Activated CD8-positive, alpha-beta memory T cell treated with anti-CD3 and anti-CD28 coated beads, Interleukin-2, amount 10 ng/mL, durations not matched to agents 7 days and 5 days (primary cell): ENCODE measurements at regions not wholly inside any gene's neighbourhood (a gene's known extent, or its start where the extent isn't known, plus 50 kb on each side); places are given as distances from the start of the nearest gene placed in this dataset.

Experiments
- ATAC-seq: fragments of 150-1000 bp; cut with Tn5 transposase; one replicate; pipeline ENCODE4 v1.10.0; 2021; ENCODE audit warnings: moderate library complexity
- CTCF ChIA-PET: fragments of 350-600 bp; sonication (Branson Sonifier 250); formaldehyde crosslinking; loops from one replicate; lab custom pipeline; 2021; ENCODE audit warnings: antibody characterized with exemption; lab: Charles Lee
- DNase-seq: peaks from one replicate; pipeline ENCODE4 v3.0.0-alpha.2; 2020
- H3K27ac Mint-ChIP-seq: one replicate; pipeline ENCODE4 v1.8.0; 2021; ENCODE audit warnings: mild to moderate bottlenecking, mixed read lengths
- H3K27me3 Mint-ChIP-seq: one replicate; pipeline ENCODE4 v1.8.0; 2021; ENCODE audit warnings: mixed read lengths
- H3K36me3 Mint-ChIP-seq: one replicate; pipeline ENCODE4 v1.8.0; 2021; ENCODE audit warnings: mild to moderate bottlenecking, mixed read lengths
- H3K4me1 Mint-ChIP-seq: one replicate; pipeline ENCODE4 v1.8.0; 2021; ENCODE audit warnings: mixed read lengths
- H3K4me3 Mint-ChIP-seq: one replicate; pipeline ENCODE4 v1.8.0; 2021; ENCODE audit warnings: mild to moderate bottlenecking, moderate library complexity, mixed read lengths
- H3K9me3 Mint-ChIP-seq: one replicate; pipeline ENCODE4 v1.8.0; 2022; ENCODE audit warnings: low read depth, mixed read lengths

GRCh38 chr1:209277662-209278061, 305.9 kb upstream of the CAMK1G start:
- no peak overlapping the region for H3K4me3 Mint-ChIP-seq
- no peak for DNase-seq
- H3K27me3 Mint-ChIP-seq, result no peaks in the 10 kb centered on the region
- H3K27ac Mint-ChIP-seq, result no peak overlapping the region
- H3K9me3 Mint-ChIP-seq, result no peaks in the 10 kb centered on the region
- no peaks in the 10 kb centered on the region for H3K36me3 Mint-ChIP-seq
- no peak for ATAC-seq
- CTCF ChIA-PET, result no interaction called here
- no peaks in the 10 kb centered on the region for H3K4me1 Mint-ChIP-seq

- CTCF ChIA-PET, result no interaction called here
- Mint-ChIP-seq H3K27me3 (peaks cover 3% of the 10 kb centered on the region), H3K36me3 (no peaks in the 10 kb centered on the region), H3K27ac (no peak overlapping the region), H3K9me3 (no peaks in the 10 kb centered on the region), H3K4me3 (no peak overlapping the region), H3K4me1 (no peaks in the 10 kb centered on the region)
- no peak for DNase-seq
- no peak for ATAC-seq
Measured at GRCh38 chr1:209291715-209292114, 291.8 kb upstream of the CAMK1G start.

GRCh38 chr1:209302779-209303568, 280.5 kb upstream of the CAMK1G start:
- CTCF ChIA-PET, result no interaction called here
- no peak overlapping the region for H3K4me3 Mint-ChIP-seq
- no peaks in the 10 kb centered on the region for H3K4me1 Mint-ChIP-seq
- H3K36me3 Mint-ChIP-seq, result no peaks in the 10 kb centered on the region
- no peaks in the 10 kb centered on the region for H3K9me3 Mint-ChIP-seq
- H3K27ac Mint-ChIP-seq, result no peak overlapping the region
- DNase-seq (no peak), ATAC-seq (no peak)
- no peaks in the 10 kb centered on the region for H3K27me3 Mint-ChIP-seq

GRCh38 chr1:209304166-209304565, 279.3 kb upstream of the CAMK1G start:
- Mint-ChIP-seq H3K4me3 (no peak overlapping the region), H3K9me3 (no peaks in the 10 kb centered on the region), H3K27me3 (no peaks in the 10 kb centered on the region), H3K4me1 (no peaks in the 10 kb centered on the region), H3K36me3 (no peaks in the 10 kb centered on the region), H3K27ac (no peak overlapping the region)
- no peak for DNase-seq
- no peak for ATAC-seq
- CTCF ChIA-PET, result no interaction called here

- no peak overlapping the region for H3K27ac Mint-ChIP-seq
- H3K27me3 Mint-ChIP-seq, result no peaks in the 10 kb centered on the region
- ATAC-seq (no peak), DNase-seq (no peak)
- H3K36me3 Mint-ChIP-seq, result no peaks in the 10 kb centered on the region
- no peaks in the 10 kb centered on the region for H3K4me1 Mint-ChIP-seq
- CTCF ChIA-PET, result no interaction called here
- H3K4me3 Mint-ChIP-seq, result no peak overlapping the region
- no peaks in the 10 kb centered on the region for H3K9me3 Mint-ChIP-seq
Measured at GRCh38 chr1:209305221-209305954, 278.1 kb upstream of the CAMK1G start.

- no peaks in the 10 kb centered on the region for H3K27me3 Mint-ChIP-seq
- CTCF ChIA-PET, result no interaction called here
- H3K9me3 Mint-ChIP-seq, result no peaks in the 10 kb centered on the region
- H3K4me3 Mint-ChIP-seq, result no peak overlapping the region
- DNase-seq, result no peak
- no peaks in the 10 kb centered on the region for H3K4me1 Mint-ChIP-seq
- no peak overlapping the region for H3K27ac Mint-ChIP-seq
- no peak for ATAC-seq
- no peaks in the 10 kb centered on the region for H3K36me3 Mint-ChIP-seq
Measured at GRCh38 chr1:209307846-209308245, 275.7 kb upstream of the CAMK1G start.

GRCh38 chr1:209309198-209309597, 274.3 kb upstream of the CAMK1G start:
- Mint-ChIP-seq H3K4me1 (no peaks in the 10 kb centered on the region), H3K27ac (no peak overlapping the region), H3K27me3 (no peaks in the 10 kb centered on the region), H3K36me3 (no peaks in the 10 kb centered on the region), H3K4me3 (no peak overlapping the region), H3K9me3 (no peaks in the 10 kb centered on the region)
- CTCF ChIA-PET, result no interaction called here
- ATAC-seq, result no peak
- no peak for DNase-seq

GRCh38 chr1:209311770-209312169, 271.7 kb upstream of the CAMK1G start:
- H3K36me3 Mint-ChIP-seq, result no peaks in the 10 kb centered on the region
- H3K27ac Mint-ChIP-seq, result no peak overlapping the region
- H3K9me3 Mint-ChIP-seq, result no peaks in the 10 kb centered on the region
- H3K4me3 Mint-ChIP-seq, result no peak overlapping the region
- DNase-seq (no peak), ATAC-seq (no peak)
- no peaks in the 10 kb centered on the region for H3K4me1 Mint-ChIP-seq
- CTCF ChIA-PET, result no interaction called here
- no peaks in the 10 kb centered on the region for H3K27me3 Mint-ChIP-seq

GRCh38 chr1:209316929-209317328, 266.6 kb upstream of the CAMK1G start:
- ATAC-seq (no peak), DNase-seq (no peak)
- CTCF ChIA-PET, result no interaction called here
- Mint-ChIP-seq H3K9me3 (no peaks in the 10 kb centered on the region), H3K4me3 (no peak overlapping the region), H3K4me1 (no peaks in the 10 kb centered on the region), H3K27ac (no peak overlapping the region), H3K36me3 (no peaks in the 10 kb centered on the region), H3K27me3 (no peaks in the 10 kb centered on the region)

GRCh38 chr1:209318181-209319056, 265.1 kb upstream of the CAMK1G start:
- Mint-ChIP-seq H3K4me3 (no peak overlapping the region), H3K27ac (no peak overlapping the region), H3K36me3 (no peaks in the 10 kb centered on the region), H3K9me3 (no peaks in the 10 kb centered on the region), H3K4me1 (no peaks in the 10 kb centered on the region), H3K27me3 (no peaks in the 10 kb centered on the region)
- no peak for ATAC-seq
- CTCF ChIA-PET, result no interaction called here
- DNase-seq, result no peak

- Mint-ChIP-seq H3K4me3 (no peak overlapping the region), H3K27me3 (no peaks in the 10 kb centered on the region), H3K4me1 (no peaks in the 10 kb centered on the region), H3K36me3 (no peaks in the 10 kb centered on the region), H3K27ac (no peak overlapping the region), H3K9me3 (no peaks in the 10 kb centered on the region)
- ATAC-seq (no peak), DNase-seq (no peak)
- CTCF ChIA-PET, result no interaction called here
Measured at GRCh38 chr1:209319057-209319432, 264.5 kb upstream of the CAMK1G start.

GRCh38 chr1:209319549-209319948, 264.0 kb upstream of the CAMK1G start:
- ATAC-seq (no peak), DNase-seq (no peak)
- H3K9me3 Mint-ChIP-seq, result no peaks in the 10 kb centered on the region
- no peak overlapping the region for H3K4me3 Mint-ChIP-seq
- H3K27ac Mint-ChIP-seq, result no peak overlapping the region
- no peaks in the 10 kb centered on the region for H3K27me3 Mint-ChIP-seq
- CTCF ChIA-PET, result no interaction called here
- no peaks in the 10 kb centered on the region for H3K4me1 Mint-ChIP-seq
- no peaks in the 10 kb centered on the region for H3K36me3 Mint-ChIP-seq

- H3K36me3 Mint-ChIP-seq, result no peaks in the 10 kb centered on the region
- DNase-seq (no peak), ATAC-seq (no peak)
- CTCF ChIA-PET, result no interaction called here
- no peak overlapping the region for H3K27ac Mint-ChIP-seq
- no peak overlapping the region for H3K4me3 Mint-ChIP-seq
- no peaks in the 10 kb centered on the region for H3K9me3 Mint-ChIP-seq
- H3K27me3 Mint-ChIP-seq, result no peaks in the 10 kb centered on the region
- no peaks in the 10 kb centered on the region for H3K4me1 Mint-ChIP-seq
Measured at GRCh38 chr1:209323743-209324142, 259.8 kb upstream of the CAMK1G start.
